ENCODE measurements at regions not wholly inside any gene's neighbourhood (a gene's known extent, or its start where the extent isn't known, plus 50 kb on each side); places are given as distances from the start of the nearest gene placed in this dataset.

- Histone ChIP-seq H3K36me3 (ENCODE audit: control insufficient read depth, insufficient read depth, low read length) (no peaks in the 10 kb centered on the region), H3K27me3 (ENCODE audit: control insufficient read depth, insufficient read depth, low read length) (no peaks in the 10 kb centered on the region), H3K4me3 (ENCODE audit: low read depth, low read length) (no peak overlapping the region)
- DNase-seq (ENCODE audit: low read depth), result no peak
- TF ChIP-seq CTCF (IDR thresholded peaks at IDR 0.05; ENCODE audit: insufficient read depth, low read length, poor library complexity, severe bottlenecking), result no peak
Measured at GRCh38 chr11:98115873-98116272, 904.9 kb upstream of the CNTN5 start.

- no peaks in the 10 kb centered on the region for H3K36me3 ChIP-seq (ENCODE audit: control insufficient read depth, insufficient read depth, low read length)
- no peak for TF ChIP-seq CTCF (IDR thresholded peaks at IDR 0.05; ENCODE audit: insufficient read depth, low read length, poor library complexity, severe bottlenecking)
Measured at GRCh38 chr11:98130117-98130625, 890.6 kb upstream of the CNTN5 start.

GRCh38 chr11:98136357-98136756, 884.4 kb upstream of the CNTN5 start:
- H3K27me3 ChIP-seq (ENCODE audit: control insufficient read depth, insufficient read depth, low read length), result no peaks in the 10 kb centered on the region
- no peaks in the 10 kb centered on the region for H3K36me3 ChIP-seq (ENCODE audit: control insufficient read depth, insufficient read depth, low read length)
- H3K4me3 ChIP-seq (ENCODE audit: low read depth, low read length), result no peak overlapping the region
- DNase-seq (ENCODE audit: low read depth), result no peak
- TF ChIP-seq CTCF (IDR thresholded peaks at IDR 0.05; ENCODE audit: insufficient read depth, low read length, poor library complexity, severe bottlenecking), result no peak

More at GRCh38 chr11:98130117-98130625, 890.6 kb upstream of the CNTN5 start:
- DNase-seq (ENCODE audit: low read depth), result no peak
- no peaks in the 10 kb centered on the region for H3K27me3 ChIP-seq (ENCODE audit: control insufficient read depth, insufficient read depth, low read length)
- H3K4me3 ChIP-seq (ENCODE audit: low read depth, low read length), result no peak overlapping the region

GRCh38 chr11:98137437-98137836, 883.3 kb upstream of the CNTN5 start:
- no peak for TF ChIP-seq CTCF (IDR thresholded peaks at IDR 0.05; ENCODE audit: insufficient read depth, low read length, poor library complexity, severe bottlenecking)
- Histone ChIP-seq H3K36me3 (ENCODE audit: control insufficient read depth, insufficient read depth, low read length) (no peaks in the 10 kb centered on the region), H3K27me3 (ENCODE audit: control insufficient read depth, insufficient read depth, low read length) (no peaks in the 10 kb centered on the region), H3K4me3 (ENCODE audit: low read depth, low read length) (no peak overlapping the region)
- DNase-seq (ENCODE audit: low read depth), result no peak

- no peaks in the 10 kb centered on the region for H3K36me3 ChIP-seq (ENCODE audit: control insufficient read depth, insufficient read depth, low read length)
- no peaks in the 10 kb centered on the region for H3K27me3 ChIP-seq (ENCODE audit: control insufficient read depth, insufficient read depth, low read length)
- peak; percentile 55 for DNase-seq (ENCODE audit: low read depth)
- TF ChIP-seq CTCF (IDR thresholded peaks at IDR 0.05; ENCODE audit: insufficient read depth, low read length, poor library complexity, severe bottlenecking), result no peak
- H3K4me3 ChIP-seq (ENCODE audit: low read depth, low read length), result no peak overlapping the region
Measured at GRCh38 chr11:98143661-98144060, 877.1 kb upstream of the CNTN5 start.

- no peak for DNase-seq (ENCODE audit: low read depth)
- no peak for TF ChIP-seq CTCF (IDR thresholded peaks at IDR 0.05; ENCODE audit: insufficient read depth, low read length, poor library complexity, severe bottlenecking)
- Histone ChIP-seq H3K36me3 (ENCODE audit: control insufficient read depth, insufficient read depth, low read length) (no peaks in the 10 kb centered on the region), H3K27me3 (ENCODE audit: control insufficient read depth, insufficient read depth, low read length) (no peaks in the 10 kb centered on the region), H3K4me3 (ENCODE audit: low read depth, low read length) (no peak overlapping the region)
Measured at GRCh38 chr11:98153752-98154151, 867.0 kb upstream of the CNTN5 start.
